GM18867 (cell line): ENCODE measurements at regions not wholly inside any gene's neighbourhood (a gene's known extent, or its start where the extent isn't known, plus 50 kb on each side); places are given as distances from the start of the nearest gene placed in this dataset.
"Not testable (repeated sequence)": the region's sequence is repeated elsewhere in the genome, so short reads cannot be mapped to it uniquely, and the experiment has no call there.

Experiments used
- ATAC-seq: cut with Tn5 transposase; IDR thresholded peaks from one replicate; pipeline ENCODE4 v1.9.1; 2021; ENCODE audit warnings: mild to moderate bottlenecking, moderate library complexity; ENCODE audit not compliant: unreplicated experiment

GRCh38 chrX:44675362-44676024 is 132.8 kb upstream of the FUNDC1 start:
- ATAC-seq, result no peak

- no peak for ATAC-seq
Measured at GRCh38 chrX:44674906-44675305, 132.2 kb upstream of the FUNDC1 start.

GRCh38 chrX:44669626-44670025 is 127.0 kb upstream of the FUNDC1 start:
- ATAC-seq, result no peak

- no peak for ATAC-seq
Measured at GRCh38 chrX:44667771-44668170, 125.1 kb upstream of the FUNDC1 start.

GRCh38 chrX:44657718-44658246 is 115.1 kb upstream of the FUNDC1 start:
- not testable (repeated sequence) for ATAC-seq

- no peak for ATAC-seq
Measured at GRCh38 chrX:44651358-44651757, 108.7 kb upstream of the FUNDC1 start.

- ATAC-seq, result no peak
Measured at GRCh38 chrX:44643723-44644122, 101.1 kb upstream of the FUNDC1 start.

GRCh38 chrX:44637282-44637681 is 94.6 kb upstream of the FUNDC1 start:
- ATAC-seq, result no peak

- no peak for ATAC-seq
Measured at GRCh38 chrX:44621078-44621477, 78.4 kb upstream of the FUNDC1 start.

- ATAC-seq, result no peak
Measured at GRCh38 chrX:44619039-44619438, 76.4 kb upstream of the FUNDC1 start.

- peak; percentile 96 for ATAC-seq
Measured at GRCh38 chrX:44596277-44596676, 53.6 kb upstream of the FUNDC1 start.
